Liver (tissue), 8 donors: ENCODE measurements at regions not wholly inside any gene's neighbourhood (a gene's known extent, or its start where the extent isn't known, plus 50 kb on each side); places are given as distances from the start of the nearest gene placed in this dataset.

Source experiments
- DNase-seq: peaks from one replicate; pipeline ENCODE4 v3.0.0-alpha.2; 2017; ENCODE audit warnings: low spot score
- H3K27ac ChIP-seq, 2 donors: one replicate each; pipeline ENCODE4 v1.7.0; 2013; ENCODE audit warnings: inconsistent platforms in 2 of 2, low read length in 2 of 2, control low read depth in 1 of 2, low read depth in 1 of 2, mild to moderate bottlenecking in 1 of 2
- H3K27me3 ChIP-seq, 4 donors: one replicate each; pipeline versions ENCODE4 v1.6.1 to v1.7.0; 2013; ENCODE audit warnings: low read length in 3 of 4, inconsistent platforms in 1 of 4, mild to moderate bottlenecking in 1 of 4, moderate library complexity in 1 of 4; ENCODE audit not compliant: control insufficient read depth in 4 of 4, insufficient read depth in 4 of 4
- H3K36me3 ChIP-seq, 4 donors: one replicate each; pipeline versions ENCODE4 v1.6.1 to v1.7.0; 2013; ENCODE audit warnings: low read length in 3 of 4, mild to moderate bottlenecking in 3 of 4, low read depth in 1 of 4, moderate library complexity in 1 of 4; ENCODE audit not compliant: control insufficient read depth in 4 of 4, insufficient read depth in 3 of 4
- H3K4me1 ChIP-seq, 4 donors: one replicate each; pipeline versions ENCODE4 v1.6.1 to v1.7.0; 2013; ENCODE audit warnings: low read length in 3 of 4, mild to moderate bottlenecking in 3 of 4, moderate library complexity in 1 of 4; ENCODE audit not compliant: control insufficient read depth in 4 of 4, insufficient read depth in 4 of 4
- H3K4me3 ChIP-seq, 3 donors: one replicate each; pipeline versions ENCODE4 v1.6.1 to v1.7.0; 2013; ENCODE audit warnings: low read length in 3 of 3, control low read depth in 1 of 3, low read depth in 1 of 3, mild to moderate bottlenecking in 1 of 3
- H3K9ac ChIP-seq, 2 donors: one replicate each; pipeline ENCODE4 v1.7.0; 2013; ENCODE audit warnings: low read length in 2 of 2, mild to moderate bottlenecking in 2 of 2, moderate library complexity in 2 of 2, control low read depth in 1 of 2, low read depth in 1 of 2
- H3K9me3 ChIP-seq, 4 donors: one replicate each; pipeline versions ENCODE4 v1.6.1 to v1.7.0; 2013; ENCODE audit warnings: low read length in 3 of 4; ENCODE audit not compliant: control insufficient read depth in 4 of 4
- ATF3 ChIP-seq: IDR thresholded peaks from 2 replicates; pipeline ENCODE4 v1.6.1; 2016; ENCODE audit warnings: antibody characterized with exemption
- CTCF ChIP-seq: fragments of 150-350 bp; IDR thresholded peaks from 2 replicates; pipeline ENCODE4 v1.5.1; 2017; ENCODE audit warnings: improper control_type of control experiment, low read depth, low read length; ENCODE audit not compliant: missing input control
- EGR1 ChIP-seq, 2 donors: IDR thresholded peaks; 2 replicates each; pipeline ENCODE4 v1.6.1; 2016 to 2018; ENCODE audit warnings: antibody characterized with exemption in 2 of 2, low read depth in 2 of 2
- FOXA1 ChIP-seq: IDR thresholded peaks from 2 replicates; pipeline ENCODE4 v1.6.1; 2016; ENCODE audit warnings: antibody characterized with exemption
- FOXA2 ChIP-seq: IDR thresholded peaks from 2 replicates; pipeline ENCODE4 v1.6.1; 2016; ENCODE audit warnings: antibody characterized with exemption
- GABPA ChIP-seq, 2 donors: IDR thresholded peaks in 1 of 2; conservative IDR thresholded peaks in 1 of 2; 2 replicates each; pipeline ENCODE4 v1.6.1; 2016; ENCODE audit warnings: antibody characterized with exemption in 2 of 2, mild to moderate bottlenecking in 1 of 2, moderate library complexity in 1 of 2
- HNF4A ChIP-seq, 2 donors: conservative IDR thresholded peaks; 2 replicates each; pipeline ENCODE4 v1.6.1; 2016; ENCODE audit warnings: antibody characterized with exemption in 2 of 2, mild to moderate bottlenecking in 2 of 2
- HNF4G ChIP-seq: IDR thresholded peaks from 2 replicates; pipeline ENCODE4 v1.6.1; 2016; ENCODE audit warnings: antibody characterized with exemption
- JUND ChIP-seq, 2 donors: IDR thresholded peaks; 2 replicates each; pipeline ENCODE4 v1.6.1; 2016; ENCODE audit warnings: antibody characterized with exemption in 2 of 2
- MAX ChIP-seq: IDR thresholded peaks from 2 replicates; pipeline ENCODE4 v1.6.1; 2016; ENCODE audit warnings: antibody characterized with exemption
- NR2F2 ChIP-seq: IDR thresholded peaks from 2 replicates; pipeline ENCODE4 v1.6.1; 2016; ENCODE audit warnings: antibody characterized with exemption
- RAD21 ChIP-seq, 2 donors: IDR thresholded peaks; 2 replicates each; pipeline ENCODE4 v1.6.1; 2016; ENCODE audit warnings: antibody characterized with exemption in 2 of 2, mild to moderate bottlenecking in 2 of 2
- REST ChIP-seq: IDR thresholded peaks from 2 replicates; pipeline ENCODE4 v1.6.1; 2016; ENCODE audit warnings: antibody characterized with exemption, mild to moderate bottlenecking
- RXRA ChIP-seq, 2 donors: IDR thresholded peaks; 2 replicates each; pipeline ENCODE4 v1.6.1; 2017 to 2018; ENCODE audit warnings: antibody characterized with exemption in 2 of 2, mild to moderate bottlenecking in 1 of 2
- SP1 ChIP-seq: IDR thresholded peaks from 2 replicates; pipeline ENCODE4 v1.6.1; 2018; ENCODE audit warnings: antibody characterized with exemption, mild to moderate bottlenecking
- TAF1 ChIP-seq: conservative IDR thresholded peaks from 2 replicates; pipeline ENCODE4 v1.6.1; 2016; ENCODE audit warnings: antibody characterized with exemption, mild to moderate bottlenecking
- YY1 ChIP-seq: IDR thresholded peaks from 2 replicates; pipeline ENCODE4 v1.6.1; 2016; ENCODE audit warnings: antibody characterized with exemption, mild to moderate bottlenecking
- ZBTB33 ChIP-seq: IDR thresholded peaks from 2 replicates; pipeline ENCODE4 v1.6.1; 2016; ENCODE audit warnings: antibody characterized with exemption
- WGBS: extraction: QIAGEN DNeasy Blood & Tissue Kit; methylation state at CpG from one replicate; pipeline ENCODE4 v1.1.7; 2013; 5-methylcytosine and 5-hydroxymethylcytosine counted together
- donor health status: healthy.
- donor health status: healthy.
- donor health status: healthy.
- donor health status: healthy.
- donor health status: healthy.

- no peaks in the 10 kb centered on the region for H3K27me3 ChIP-seq
- WGBS: 93% methylated on average over 4 of the region's 4 CpGs
- peaks cover 0 to 3% (median 1%) of the 10 kb centered on the region in 4 donors for H3K9me3 ChIP-seq
- H3K36me3 ChIP-seq: no peaks in the 10 kb centered on the region
- H3K4me3 ChIP-seq: no peak overlapping the region
- no peaks in the 10 kb centered on the region for H3K4me1 ChIP-seq
- DNase-seq: no peak
- no peak overlapping the region for H3K27ac ChIP-seq
- TF ChIP-seq YY1 (no peak), SP1 (no peak), MAX (no peak), FOXA2 (no peak), EGR1 (IDR thresholded peaks at IDR 0.05; ENCODE audit: low read depth in 2 of 2) (no peak), CTCF (no peak), TAF1 (no peak), RAD21 (IDR thresholded peaks at IDR 0.05) (no peak), JUND (IDR thresholded peaks at IDR 0.05) (no peak), REST (no peak), GABPA (IDR thresholded peaks at IDR 0.05 in 1 of 2, conservative IDR thresholded peaks at IDR 0.05 in 1 of 2) (no peak), ATF3 (no peak), HNF4G (no peak), RXRA (IDR thresholded peaks at IDR 0.05) (no peak), HNF4A (conservative IDR thresholded peaks at IDR 0.05) (no peak), NR2F2 (no peak), FOXA1 (no peak), ZBTB33 (no peak)
- H3K9ac ChIP-seq: no peak overlapping the region
Measured at GRCh38 chr10:3363311-3364045, 190.9 kb upstream of the PITRM1 start.
